Muscle of leg (tissue), 3 donors: ENCODE measurements at regions not wholly inside any gene's neighbourhood (a gene's known extent, or its start where the extent isn't known, plus 50 kb on each side); places are given as distances from the start of the nearest gene placed in this dataset.
"Not testable (repeated sequence)": the region's sequence is repeated elsewhere in the genome, so short reads cannot be mapped to it uniquely, and the experiment has no call there.

Experiments used
- DNase-seq: peaks from one replicate; pipeline ENCODE4 v3.0.0; 2013
- H3K27ac ChIP-seq: one replicate; pipeline ENCODE4 v1.5.1; 2013; ENCODE audit warnings: mild to moderate bottlenecking, low read length, control low read depth
- H3K27me3 ChIP-seq: one replicate; pipeline ENCODE4 v1.6.1; 2013; ENCODE audit warnings: low read length; ENCODE audit not compliant: control insufficient read depth, insufficient read depth
- H3K36me3 ChIP-seq: one replicate; pipeline ENCODE4 v1.6.1; 2013; ENCODE audit warnings: low read length; ENCODE audit not compliant: control insufficient read depth, insufficient read depth
- H3K4me1 ChIP-seq: one replicate; pipeline ENCODE4 v1.6.1; 2013; ENCODE audit warnings: low read length; ENCODE audit not compliant: control insufficient read depth, insufficient read depth
- H3K4me3 ChIP-seq: one replicate; pipeline ENCODE4 v1.5.1; 2013; ENCODE audit warnings: low read length, control low read depth
- H3K9me3 ChIP-seq: replicated peaks from 2 replicates; pipeline ENCODE4 v1.6.1; 2013; ENCODE audit warnings: low read depth, low read length; ENCODE audit not compliant: control insufficient read depth
- WGBS: methylation state at CpG from one replicate; pipeline ENCODE4 v1.1.5; 2013; ENCODE audit warnings: missing lambda C conversion rate; ENCODE audit not compliant: insufficient coverage; 5-methylcytosine and 5-hydroxymethylcytosine counted together

DNA sequence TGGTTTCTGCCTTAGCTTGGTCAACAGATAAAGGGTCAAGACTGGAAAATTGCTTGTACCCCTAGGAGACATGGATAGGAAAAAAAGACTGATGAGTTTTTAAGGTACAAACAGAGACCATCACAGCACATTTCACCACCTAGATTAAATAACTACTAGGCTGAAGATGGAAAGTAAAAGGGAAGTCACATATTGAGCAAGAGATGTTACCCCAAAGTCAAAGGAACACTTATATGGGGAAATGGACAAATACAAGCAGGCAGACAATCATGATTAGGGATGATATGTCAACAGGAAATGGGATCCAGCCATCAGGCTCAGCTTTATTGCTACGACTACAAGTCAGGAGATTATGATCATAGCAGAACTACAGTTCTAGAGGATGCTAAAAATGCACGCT lies 1643.1 kb upstream of the CELF4 start:
- Histone ChIP-seq H3K27me3 (no peaks in the 10 kb centered on the region), H3K36me3 (no peaks in the 10 kb centered on the region), H3K4me3 (no peak overlapping the region), H3K27ac (no peak overlapping the region), H3K4me1 (no peaks in the 10 kb centered on the region), H3K9me3 (no peaks in the 10 kb centered on the region)
- 77% methylated on average over 2 of the region's 2 CpGs for WGBS
- no peak for DNase-seq

- Histone ChIP-seq H3K27ac (no peak overlapping the region), H3K4me3 (no peak overlapping the region), H3K4me1 (no peaks in the 10 kb centered on the region), H3K27me3 (no peaks in the 10 kb centered on the region), H3K36me3 (no peaks in the 10 kb centered on the region), H3K9me3 (no peaks in the 10 kb centered on the region)
- no peak for DNase-seq
- WGBS, result no CpG with 5 or more reads among the region's 2 CpGs
Measured at GRCh38 chr18:39208190-39208589, 1642.6 kb upstream of the CELF4 start.

- WGBS, result 100% methylated on average over 1 of the region's 4 CpGs
Measured at GRCh38 chr18:39206398-39207103, 1641.0 kb upstream of the CELF4 start.

DNA sequence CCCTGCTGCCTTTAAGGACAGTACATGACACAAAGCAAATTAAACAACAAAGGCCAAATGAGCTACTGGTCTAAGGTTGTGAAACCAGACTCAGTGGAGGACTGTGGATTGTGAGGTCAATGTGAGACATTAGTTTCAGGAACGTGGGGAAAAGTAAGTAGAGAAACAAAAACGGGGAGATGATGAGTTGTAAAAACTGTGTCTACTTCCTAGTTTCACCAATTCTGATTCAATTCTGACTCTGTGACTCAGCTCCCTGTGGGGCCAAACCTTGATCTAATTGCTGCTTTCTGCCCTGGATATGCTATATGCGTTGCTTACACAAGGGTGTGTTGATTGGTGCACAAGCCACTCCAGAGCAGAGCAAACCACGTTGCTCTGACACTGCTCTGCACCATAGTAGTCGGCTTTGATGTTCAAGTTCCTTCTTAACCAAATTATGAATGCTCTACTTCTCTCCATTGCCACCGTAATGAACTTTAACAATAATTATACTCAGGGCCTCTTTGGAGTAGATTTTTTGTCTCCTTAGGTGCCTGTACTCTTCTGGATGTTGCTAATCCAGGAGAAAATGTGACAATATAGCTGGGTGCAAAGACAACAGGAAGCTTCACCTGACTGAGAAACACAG lies 1640.1 kb upstream of the CELF4 start:
- H3K27me3 ChIP-seq, result no peaks in the 10 kb centered on the region
- 80% methylated on average over 2 of the region's 6 CpGs for WGBS
- no peak for DNase-seq
- no peaks in the 10 kb centered on the region for H3K9me3 ChIP-seq
- H3K4me3 ChIP-seq, result no peak overlapping the region
- no peaks in the 10 kb centered on the region for H3K36me3 ChIP-seq
- H3K4me1 ChIP-seq, result no peaks in the 10 kb centered on the region
- no peak overlapping the region for H3K27ac ChIP-seq

More at GRCh38 chr18:39206398-39207103, 1641.0 kb upstream of the CELF4 start:
- DNase-seq, H3K4me3 ChIP-seq, H3K9me3 ChIP-seq, H3K4me1 ChIP-seq, H3K27me3 ChIP-seq, H3K27ac ChIP-seq, H3K36me3 ChIP-seq: not testable (repeated sequence)

DNA sequence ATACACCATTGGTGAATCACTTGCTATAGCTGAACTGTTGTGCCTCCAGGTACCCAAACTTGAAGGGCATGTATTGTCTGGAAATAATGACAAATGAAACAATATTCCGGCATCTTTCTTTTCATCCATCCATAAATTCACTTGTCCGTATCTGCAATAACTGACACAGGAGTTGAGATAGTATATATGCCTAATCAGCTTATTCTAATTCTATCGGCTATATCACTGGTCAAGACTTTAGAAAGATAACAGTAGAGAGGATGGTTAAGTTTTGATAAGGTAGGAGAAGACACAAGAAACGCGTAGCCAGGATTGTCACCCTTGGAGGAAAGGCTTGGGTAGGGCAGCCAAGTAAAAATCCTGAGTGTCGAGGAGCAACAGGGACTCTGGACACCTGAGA lies 1634.6 kb upstream of the CELF4 start:
- DNase-seq, result no peak
- no peak overlapping the region for H3K27ac ChIP-seq
- H3K4me3 ChIP-seq, result no peak overlapping the region
- H3K27me3 ChIP-seq, result no peaks in the 10 kb centered on the region
- WGBS, result 98% methylated on average over 3 of the region's 6 CpGs
- H3K36me3 ChIP-seq, result no peaks in the 10 kb centered on the region
- H3K9me3 ChIP-seq, result no peaks in the 10 kb centered on the region
- H3K4me1 ChIP-seq, result no peaks in the 10 kb centered on the region

GRCh38 chr18:39199231-39199855 lies 1633.7 kb upstream of the CELF4 start:
- H3K4me1 ChIP-seq, result no peaks in the 10 kb centered on the region
- H3K27me3 ChIP-seq, result no peaks in the 10 kb centered on the region
- WGBS, result 80% methylated on average over 1 of the region's 5 CpGs
- no peaks in the 10 kb centered on the region for H3K9me3 ChIP-seq
- no peaks in the 10 kb centered on the region for H3K36me3 ChIP-seq
- DNase-seq, result no peak
- no peak overlapping the region for H3K4me3 ChIP-seq
- H3K27ac ChIP-seq, result no peak overlapping the region

GRCh38 chr18:39198376-39198775 lies 1632.8 kb upstream of the CELF4 start:
- Histone ChIP-seq H3K36me3 (no peaks in the 10 kb centered on the region), H3K9me3 (no peaks in the 10 kb centered on the region), H3K27ac (no peak overlapping the region), H3K4me1 (no peaks in the 10 kb centered on the region), H3K4me3 (no peak overlapping the region), H3K27me3 (no peaks in the 10 kb centered on the region)
- no peak for DNase-seq
- WGBS, result 95% methylated on average over 3 of the region's 4 CpGs

DNA sequence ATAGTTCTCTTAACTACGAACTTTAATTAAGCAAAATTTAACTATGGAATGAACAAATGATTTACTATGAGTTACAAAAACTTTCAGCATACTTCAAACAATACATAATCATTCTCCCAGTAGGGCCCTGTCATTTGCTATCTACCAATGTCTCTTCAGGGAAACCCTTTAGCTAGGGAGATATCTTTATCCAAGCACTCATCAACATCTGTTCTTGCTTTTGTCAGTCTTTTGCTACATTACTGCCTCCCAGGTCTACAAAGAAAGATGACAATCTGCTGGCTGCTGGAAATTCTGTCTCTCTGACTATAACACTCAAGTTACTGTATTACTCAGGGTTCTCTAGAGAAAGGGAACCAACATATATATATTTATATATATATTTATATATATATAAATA lies 1626.3 kb upstream of the CELF4 start:
- no peak overlapping the region for H3K4me3 ChIP-seq
- no peaks in the 10 kb centered on the region for H3K4me1 ChIP-seq
- WGBS, result no CpG with 5 or more reads among the region's 1 CpG
- H3K27ac ChIP-seq, result no peak overlapping the region
- no peak for DNase-seq
- H3K9me3 ChIP-seq, result no peaks in the 10 kb centered on the region
- H3K36me3 ChIP-seq, result no peaks in the 10 kb centered on the region
- H3K27me3 ChIP-seq, result no peaks in the 10 kb centered on the region

- DNase-seq, result no peak
- Histone ChIP-seq H3K36me3 (no peaks in the 10 kb centered on the region), H3K27me3 (no peaks in the 10 kb centered on the region), H3K4me1 (no peaks in the 10 kb centered on the region), H3K9me3 (no peaks in the 10 kb centered on the region), H3K27ac (no peak overlapping the region), H3K4me3 (no peak overlapping the region)
- WGBS, result no CpG with 5 or more reads among the region's 2 CpGs
Measured at GRCh38 chr18:39191058-39191457, 1625.5 kb upstream of the CELF4 start.

GRCh38 chr18:39190508-39190907 lies 1624.9 kb upstream of the CELF4 start:
- 61% methylated on average over 2 of the region's 3 CpGs for WGBS

More at GRCh38 chr18:39190508-39190907, 1624.9 kb upstream of the CELF4 start:
- no peak for DNase-seq
- H3K4me3 ChIP-seq, result no peak overlapping the region
- H3K36me3 ChIP-seq, result no peaks in the 10 kb centered on the region
- H3K27me3 ChIP-seq, result no peaks in the 10 kb centered on the region
- no peak overlapping the region for H3K27ac ChIP-seq
- no peaks in the 10 kb centered on the region for H3K4me1 ChIP-seq
- no peaks in the 10 kb centered on the region for H3K9me3 ChIP-seq
